ENCODE measurements at regions not wholly inside any gene's neighbourhood (a gene's known extent, or its start where the extent isn't known, plus 50 kb on each side); places are given as distances from the start of the nearest gene placed in this dataset.

DNA sequence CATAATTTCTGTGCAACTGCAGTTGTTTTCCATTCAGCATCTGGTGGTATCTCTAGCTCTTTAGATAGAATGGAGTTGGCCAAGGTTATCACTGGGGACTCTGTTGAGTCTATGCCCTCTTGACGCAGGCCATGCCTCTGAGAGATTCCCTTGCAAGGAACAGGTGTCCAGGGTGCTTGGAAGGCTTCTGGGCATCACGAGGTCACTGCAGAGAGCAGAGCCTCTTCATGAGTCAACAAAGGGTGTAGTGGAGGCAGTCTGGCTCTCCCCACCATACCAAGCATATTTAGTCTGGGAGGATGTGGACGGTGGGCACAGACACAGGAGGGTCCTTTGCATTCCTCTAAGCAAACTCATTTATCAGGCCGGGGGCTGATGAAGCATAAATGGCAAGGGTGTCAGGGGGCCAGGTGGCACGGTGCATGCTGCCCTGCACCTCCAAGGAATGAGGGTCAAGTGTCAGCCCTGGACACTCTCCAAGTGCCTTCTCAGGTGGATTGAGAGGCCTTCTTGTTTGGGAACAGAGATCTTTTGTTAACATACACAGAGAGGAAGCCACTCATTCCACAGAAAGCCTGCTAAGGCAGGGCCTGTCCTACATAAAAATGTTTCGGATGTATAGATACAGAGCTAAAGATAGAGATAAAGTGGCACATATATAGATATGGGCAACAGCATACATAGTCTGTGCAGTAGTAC, 328.6 kb downstream of the INHBA start:
- no peak for DNase-seq
- Histone ChIP-seq H3K27me3 (no peaks in the 10 kb centered on the region), H3K4me1 (ENCODE audit: insufficient read depth) (no peaks in the 10 kb centered on the region), H3K36me3 (no peaks in the 10 kb centered on the region), H3K4me3 (no peak overlapping the region), H3K27ac (no peak overlapping the region), H3K9me3 (no peaks in the 10 kb centered on the region)
- TF ChIP-seq, protein P1, sequence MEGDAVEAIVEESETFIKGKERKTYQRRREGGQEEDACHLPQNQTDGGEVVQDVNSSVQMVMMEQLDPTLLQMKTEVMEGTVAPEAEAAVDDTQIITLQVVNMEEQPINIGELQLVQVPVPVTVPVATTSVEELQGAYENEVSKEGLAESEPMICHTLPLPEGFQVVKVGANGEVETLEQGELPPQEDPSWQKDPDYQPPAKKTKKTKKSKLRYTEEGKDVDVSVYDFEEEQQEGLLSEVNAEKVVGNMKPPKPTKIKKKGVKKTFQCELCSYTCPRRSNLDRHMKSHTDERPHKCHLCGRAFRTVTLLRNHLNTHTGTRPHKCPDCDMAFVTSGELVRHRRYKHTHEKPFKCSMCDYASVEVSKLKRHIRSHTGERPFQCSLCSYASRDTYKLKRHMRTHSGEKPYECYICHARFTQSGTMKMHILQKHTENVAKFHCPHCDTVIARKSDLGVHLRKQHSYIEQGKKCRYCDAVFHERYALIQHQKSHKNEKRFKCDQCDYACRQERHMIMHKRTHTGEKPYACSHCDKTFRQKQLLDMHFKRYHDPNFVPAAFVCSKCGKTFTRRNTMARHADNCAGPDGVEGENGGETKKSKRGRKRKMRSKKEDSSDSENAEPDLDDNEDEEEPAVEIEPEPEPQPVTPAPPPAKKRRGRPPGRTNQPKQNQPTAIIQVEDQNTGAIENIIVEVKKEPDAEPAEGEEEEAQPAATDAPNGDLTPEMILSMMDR (IDR thresholded peaks at IDR 0.05) = no peak
- TF ChIP-seq EP300 (IDR thresholded peaks at IDR 0.05) (no peak), POLR2A (IDR thresholded peaks at IDR 0.05) (no peak)
- 64 to 77% (median 69%) methylated on average over 6 of the region's 6 CpGs for WGBS, 3 donors
- intact Hi-C loops (cut with DNase I) = no loop called here

- Histone ChIP-seq H3K27ac (no peak overlapping the region), H3K9me3 (no peaks in the 10 kb centered on the region), H3K4me3 (no peak overlapping the region), H3K4me1 (ENCODE audit: insufficient read depth) (no peaks in the 10 kb centered on the region), H3K27me3 (no peaks in the 10 kb centered on the region), H3K36me3 (no peaks in the 10 kb centered on the region)
- no peak for TF ChIP-seq EP300 (IDR thresholded peaks at IDR 0.05)
- TF ChIP-seq POLR2A (IDR thresholded peaks at IDR 0.05) = no peak
- TF ChIP-seq, protein P1 (IDR thresholded peaks at IDR 0.05) = no peak
- intact Hi-C loops (cut with DNase I) = no loop called here
- no peak for DNase-seq
- 62 to 65% (median 65%) methylated on average over 11 of the region's 11 CpGs for WGBS, 3 donors
Observed at GRCh38 chr7:41367967-41368882, 334.7 kb downstream of the INHBA start.

GRCh38 chr7:41351091-41351490, 351.8 kb downstream of the INHBA start:
- Histone ChIP-seq H3K27ac (no peak overlapping the region), H3K4me3 (no peak overlapping the region), H3K27me3 (no peaks in the 10 kb centered on the region), H3K4me1 (ENCODE audit: insufficient read depth) (no peaks in the 10 kb centered on the region), H3K9me3 (no peaks in the 10 kb centered on the region), H3K36me3 (no peaks in the 10 kb centered on the region)
- 55 to 68% (median 66%) methylated on average over 1 of the region's 1 CpG for WGBS, 3 donors
- intact Hi-C loops (cut with DNase I) = no loop called here
- TF ChIP-seq POLR2A (IDR thresholded peaks at IDR 0.05) = no peak
- TF ChIP-seq, protein P1 (IDR thresholded peaks at IDR 0.05) = no peak
- no peak for TF ChIP-seq EP300 (IDR thresholded peaks at IDR 0.05)
- DNase-seq = no peak

GRCh38 chr7:41346878-41347277, 356.0 kb downstream of the INHBA start:
- WGBS, 3 donors = 89 to 95% (median 94%) methylated on average over 5 of the region's 5 CpGs

More at GRCh38 chr7:41346878-41347277, 356.0 kb downstream of the INHBA start:
- H3K27ac ChIP-seq = no peak overlapping the region
- H3K4me1 ChIP-seq (ENCODE audit: insufficient read depth) = no peaks in the 10 kb centered on the region
- DNase-seq = no peak
- no peaks in the 10 kb centered on the region for H3K36me3 ChIP-seq
- no peak for TF ChIP-seq POLR2A (IDR thresholded peaks at IDR 0.05)
- no peak for TF ChIP-seq EP300 (IDR thresholded peaks at IDR 0.05)
- TF ChIP-seq, protein P1 (IDR thresholded peaks at IDR 0.05) = no peak
- no peaks in the 10 kb centered on the region for H3K27me3 ChIP-seq
- H3K9me3 ChIP-seq = no peaks in the 10 kb centered on the region
- H3K4me3 ChIP-seq = no peak overlapping the region
- intact Hi-C loops (cut with DNase I) = no loop called here
